ENCODE measurements at regions not wholly inside any gene's neighbourhood (a gene's known extent, or its start where the extent isn't known, plus 50 kb on each side); places are given as distances from the start of the nearest gene placed in this dataset.

DNA sequence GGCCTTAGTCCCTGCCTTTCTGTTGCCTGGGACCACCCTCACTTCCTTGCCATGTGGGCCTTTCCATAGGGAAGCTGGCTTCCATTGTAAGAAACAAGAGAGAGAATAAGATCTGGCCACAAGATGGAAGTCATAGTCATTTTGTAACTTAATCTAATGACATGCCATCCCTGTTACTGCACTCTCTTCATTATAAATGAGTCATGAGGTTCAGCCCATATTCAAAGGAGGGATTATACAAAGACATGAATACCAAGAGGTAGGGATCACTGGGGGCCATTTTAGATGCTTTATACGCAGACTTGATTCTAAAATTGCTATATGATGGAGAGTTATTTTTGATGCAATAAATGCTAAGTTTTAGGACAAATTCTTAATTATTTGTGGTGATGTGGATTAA lies 75.2 kb upstream of the CELF2 start:
- no peaks in the 10 kb centered on the region for H3K36me3 ChIP-seq
- no peak overlapping the region for H3K27ac ChIP-seq
- intact Hi-C loops (cut with DNase I), result no loop called here
- no peak overlapping the region for H3K4me3 ChIP-seq
- ATAC-seq, result no peak
- DNase-seq, result no peak
- H3K4me1 ChIP-seq, result no peaks in the 10 kb centered on the region
- no peaks in the 10 kb centered on the region for H3K27me3 ChIP-seq
- TF ChIP-seq, protein P1, sequence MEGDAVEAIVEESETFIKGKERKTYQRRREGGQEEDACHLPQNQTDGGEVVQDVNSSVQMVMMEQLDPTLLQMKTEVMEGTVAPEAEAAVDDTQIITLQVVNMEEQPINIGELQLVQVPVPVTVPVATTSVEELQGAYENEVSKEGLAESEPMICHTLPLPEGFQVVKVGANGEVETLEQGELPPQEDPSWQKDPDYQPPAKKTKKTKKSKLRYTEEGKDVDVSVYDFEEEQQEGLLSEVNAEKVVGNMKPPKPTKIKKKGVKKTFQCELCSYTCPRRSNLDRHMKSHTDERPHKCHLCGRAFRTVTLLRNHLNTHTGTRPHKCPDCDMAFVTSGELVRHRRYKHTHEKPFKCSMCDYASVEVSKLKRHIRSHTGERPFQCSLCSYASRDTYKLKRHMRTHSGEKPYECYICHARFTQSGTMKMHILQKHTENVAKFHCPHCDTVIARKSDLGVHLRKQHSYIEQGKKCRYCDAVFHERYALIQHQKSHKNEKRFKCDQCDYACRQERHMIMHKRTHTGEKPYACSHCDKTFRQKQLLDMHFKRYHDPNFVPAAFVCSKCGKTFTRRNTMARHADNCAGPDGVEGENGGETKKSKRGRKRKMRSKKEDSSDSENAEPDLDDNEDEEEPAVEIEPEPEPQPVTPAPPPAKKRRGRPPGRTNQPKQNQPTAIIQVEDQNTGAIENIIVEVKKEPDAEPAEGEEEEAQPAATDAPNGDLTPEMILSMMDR (IDR thresholded peaks at IDR 0.05), result no peak
- peaks cover 0 to 9% of the 10 kb centered on the region in 2 donors for H3K9me3 ChIP-seq

DNA sequence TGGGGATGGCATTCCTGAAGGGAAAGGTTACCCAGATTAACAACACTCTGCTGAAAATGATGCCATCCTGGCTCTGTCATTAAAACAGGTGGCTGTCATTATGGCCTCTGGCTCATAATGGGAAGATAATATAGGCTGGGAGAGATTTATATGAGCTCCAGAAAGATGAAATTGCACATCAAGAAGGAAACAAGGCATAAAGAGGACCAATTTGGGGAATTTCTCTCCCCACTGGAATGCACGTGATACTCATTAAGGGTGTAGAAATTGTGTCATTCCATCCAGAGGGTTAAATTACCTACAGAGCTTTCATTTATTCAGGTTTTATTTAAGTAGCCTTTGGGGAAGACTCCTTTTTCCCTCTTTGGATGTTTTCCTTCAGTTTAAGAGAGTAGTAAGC lies 71.6 kb upstream of the CELF2 start:
- Histone ChIP-seq H3K4me1 (no peaks in the 10 kb centered on the region), H3K27ac (no peak overlapping the region), H3K36me3 (no peaks in the 10 kb centered on the region), H3K4me3 (no peak overlapping the region), H3K27me3 (no peaks in the 10 kb centered on the region), H3K9me3 (peaks cover 0 to 9% of the 10 kb centered on the region in 2 donors)
- TF ChIP-seq, protein P1 (IDR thresholded peaks at IDR 0.05), result no peak
- no peak for DNase-seq
- no peak for ATAC-seq
- intact Hi-C loops (cut with DNase I), result no loop called here

GRCh38 chr10:10946801-10947200 lies 70.9 kb upstream of the CELF2 start:
- ATAC-seq (no peak), DNase-seq (no peak)
- Histone ChIP-seq H3K4me1 (no peaks in the 10 kb centered on the region), H3K4me3 (no peak overlapping the region), H3K27ac (no peak overlapping the region), H3K36me3 (no peaks in the 10 kb centered on the region), H3K27me3 (no peaks in the 10 kb centered on the region), H3K9me3 (peaks cover 0 to 9% of the 10 kb centered on the region in 2 donors)
- TF ChIP-seq, protein P1 (IDR thresholded peaks at IDR 0.05), result no peak
- intact Hi-C loops (cut with DNase I), result no loop called here

- Histone ChIP-seq H3K9me3 (no peaks in the 10 kb centered on the region), H3K36me3 (no peaks in the 10 kb centered on the region), H3K27me3 (no peaks in the 10 kb centered on the region), H3K4me1 (no peaks in the 10 kb centered on the region), H3K4me3 (no peak overlapping the region), H3K27ac (no peak overlapping the region)
- TF ChIP-seq, protein P1 (IDR thresholded peaks at IDR 0.05), result no peak
- intact Hi-C loops (cut with DNase I), result no loop called here
- DNase-seq, result no peak
- no peak for ATAC-seq
These were observed 66.0 kb upstream of the CELF2 start for GRCh38 chr10:10951675-10952074.

DNA sequence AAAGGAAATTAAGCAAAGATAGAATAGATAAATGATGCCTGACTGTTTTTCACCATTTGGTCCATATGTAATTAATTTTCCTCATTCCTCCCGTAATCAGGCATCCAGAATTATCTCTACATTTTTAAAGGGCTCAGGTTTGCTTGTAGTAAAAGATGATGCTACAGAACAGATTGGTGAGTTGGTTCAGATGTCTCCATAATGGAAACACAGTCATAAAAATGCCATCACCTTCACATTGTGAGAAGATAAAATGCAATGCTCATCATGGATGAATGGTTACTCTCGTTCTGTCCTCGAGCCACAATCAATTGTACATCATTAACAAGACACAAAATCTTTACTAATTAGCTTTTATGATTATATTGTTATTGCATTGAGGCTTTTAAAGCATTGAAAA lies 64.9 kb upstream of the CELF2 start:
- H3K4me3 ChIP-seq, result no peak overlapping the region
- ATAC-seq (no peak), DNase-seq (no peak)
- H3K4me1 ChIP-seq, result no peaks in the 10 kb centered on the region
- H3K9me3 ChIP-seq, result no peaks in the 10 kb centered on the region
- H3K27me3 ChIP-seq, result no peaks in the 10 kb centered on the region
- intact Hi-C loops (cut with DNase I), result no loop called here
- no peak overlapping the region for H3K27ac ChIP-seq
- TF ChIP-seq, protein P1 (IDR thresholded peaks at IDR 0.05), result no peak
- H3K36me3 ChIP-seq, result no peaks in the 10 kb centered on the region
